ENCODE measurements at regions not wholly inside any gene's neighbourhood (a gene's known extent, or its start where the extent isn't known, plus 50 kb on each side); places are given as distances from the start of the nearest gene placed in this dataset.

DNA sequence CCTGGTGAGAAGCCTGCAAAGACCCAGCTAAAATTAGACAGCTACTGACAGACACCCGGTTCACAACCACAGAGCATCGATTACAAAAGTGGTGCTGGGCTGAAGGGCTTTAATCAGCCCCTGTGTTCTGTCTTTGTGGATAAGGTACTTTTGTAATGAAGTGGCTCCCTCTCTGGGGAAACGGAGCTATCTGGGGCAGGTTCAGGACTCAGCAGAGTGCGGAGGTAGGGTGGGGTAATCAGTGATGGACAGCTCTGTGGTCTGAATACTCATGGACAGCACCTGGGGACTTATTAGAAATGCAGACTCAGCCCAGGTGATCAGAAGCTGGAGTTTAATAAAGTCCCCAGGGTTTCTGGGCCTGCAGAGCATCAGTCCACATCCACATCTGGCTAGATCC lies 152.0 kb downstream of the MATN1 start:
- TF ChIP-seq, protein P1, sequence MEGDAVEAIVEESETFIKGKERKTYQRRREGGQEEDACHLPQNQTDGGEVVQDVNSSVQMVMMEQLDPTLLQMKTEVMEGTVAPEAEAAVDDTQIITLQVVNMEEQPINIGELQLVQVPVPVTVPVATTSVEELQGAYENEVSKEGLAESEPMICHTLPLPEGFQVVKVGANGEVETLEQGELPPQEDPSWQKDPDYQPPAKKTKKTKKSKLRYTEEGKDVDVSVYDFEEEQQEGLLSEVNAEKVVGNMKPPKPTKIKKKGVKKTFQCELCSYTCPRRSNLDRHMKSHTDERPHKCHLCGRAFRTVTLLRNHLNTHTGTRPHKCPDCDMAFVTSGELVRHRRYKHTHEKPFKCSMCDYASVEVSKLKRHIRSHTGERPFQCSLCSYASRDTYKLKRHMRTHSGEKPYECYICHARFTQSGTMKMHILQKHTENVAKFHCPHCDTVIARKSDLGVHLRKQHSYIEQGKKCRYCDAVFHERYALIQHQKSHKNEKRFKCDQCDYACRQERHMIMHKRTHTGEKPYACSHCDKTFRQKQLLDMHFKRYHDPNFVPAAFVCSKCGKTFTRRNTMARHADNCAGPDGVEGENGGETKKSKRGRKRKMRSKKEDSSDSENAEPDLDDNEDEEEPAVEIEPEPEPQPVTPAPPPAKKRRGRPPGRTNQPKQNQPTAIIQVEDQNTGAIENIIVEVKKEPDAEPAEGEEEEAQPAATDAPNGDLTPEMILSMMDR (IDR thresholded peaks at IDR 0.05): no peak
- TF ChIP-seq, protein P2, sequence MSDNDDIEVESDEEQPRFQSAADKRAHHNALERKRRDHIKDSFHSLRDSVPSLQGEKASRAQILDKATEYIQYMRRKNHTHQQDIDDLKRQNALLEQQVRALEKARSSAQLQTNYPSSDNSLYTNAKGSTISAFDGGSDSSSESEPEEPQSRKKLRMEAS (IDR thresholded peaks at IDR 0.05): no peak
- TF ChIP-seq, protein P3, sequence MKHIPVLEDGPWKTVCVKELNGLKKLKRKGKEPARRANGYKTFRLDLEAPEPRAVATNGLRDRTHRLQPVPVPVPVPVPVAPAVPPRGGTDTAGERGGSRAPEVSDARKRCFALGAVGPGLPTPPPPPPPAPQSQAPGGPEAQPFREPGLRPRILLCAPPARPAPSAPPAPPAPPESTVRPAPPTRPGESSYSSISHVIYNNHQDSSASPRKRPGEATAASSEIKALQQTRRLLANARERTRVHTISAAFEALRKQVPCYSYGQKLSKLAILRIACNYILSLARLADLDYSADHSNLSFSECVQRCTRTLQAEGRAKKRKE (CRISPR knock-in tag; IDR thresholded peaks at IDR 0.05; ENCODE audit: low read depth): no peak
- TF ChIP-seq ESRRA (IDR thresholded peaks at IDR 0.05; ENCODE audit: borderline replicate concordance, low read length) (no peak), KDM5A (IDR thresholded peaks at IDR 0.05) (no peak), TP53 (CRISPR knock-in tag; IDR thresholded peaks at IDR 0.05) (no peak), MYC (IDR thresholded peaks at IDR 0.05; ENCODE audit: borderline replicate concordance, low read length) (no peak), RAD21 (conservative IDR thresholded peaks at IDR 0.05 in 1 of 2, IDR thresholded peaks at IDR 0.05 in 1 of 2) (no peak)
